SU-DHL-6 (cell line): ENCODE measurements at regions not wholly inside any gene's neighbourhood (a gene's known extent, or its start where the extent isn't known, plus 50 kb on each side); places are given as distances from the start of the nearest gene placed in this dataset.

ENCODE experiments used
- EZH2phosphoT487 ChIP-seq: fragments of 200-600 bp; sonication (generic), shearing (Covaris generic); conservative IDR thresholded peaks from 2 replicates; pipeline ENCODE4 v1.6.1; 2018; ENCODE audit warnings: mild to moderate bottlenecking, antibody characterized with exemption, low read length, moderate library complexity, mixed read lengths
- TF ChIP-seq, protein P1 (sequence below): fragments of 200-600 bp; sonication (generic); IDR thresholded peaks from one replicate; pipeline ENCODE4 v1.5.1; 2017; ENCODE audit warnings: antibody characterized with exemption, mild to moderate bottlenecking, low read length, moderate library complexity; ENCODE audit not compliant: insufficient read depth, poor library complexity, severe bottlenecking

DNA sequence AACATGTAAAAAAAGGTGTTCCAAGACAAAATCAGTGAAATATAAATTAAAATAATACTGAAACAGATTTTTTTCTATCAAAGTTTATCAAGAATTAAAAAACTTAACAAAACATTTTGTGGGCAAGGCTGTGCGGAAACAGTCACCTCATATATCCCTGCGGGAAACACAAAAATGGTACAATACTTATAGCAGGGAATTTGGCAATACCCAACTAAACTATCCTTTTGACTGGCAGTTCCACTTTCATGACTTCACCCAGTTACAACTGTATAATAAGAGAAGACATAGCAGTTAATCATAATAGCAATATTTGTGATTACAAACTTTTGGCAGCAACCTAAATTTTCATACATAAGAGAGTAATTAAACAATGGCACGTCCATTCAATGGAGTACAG, 121.5 kb upstream of the EGLN3 start:
- TF ChIP-seq, protein P1, sequence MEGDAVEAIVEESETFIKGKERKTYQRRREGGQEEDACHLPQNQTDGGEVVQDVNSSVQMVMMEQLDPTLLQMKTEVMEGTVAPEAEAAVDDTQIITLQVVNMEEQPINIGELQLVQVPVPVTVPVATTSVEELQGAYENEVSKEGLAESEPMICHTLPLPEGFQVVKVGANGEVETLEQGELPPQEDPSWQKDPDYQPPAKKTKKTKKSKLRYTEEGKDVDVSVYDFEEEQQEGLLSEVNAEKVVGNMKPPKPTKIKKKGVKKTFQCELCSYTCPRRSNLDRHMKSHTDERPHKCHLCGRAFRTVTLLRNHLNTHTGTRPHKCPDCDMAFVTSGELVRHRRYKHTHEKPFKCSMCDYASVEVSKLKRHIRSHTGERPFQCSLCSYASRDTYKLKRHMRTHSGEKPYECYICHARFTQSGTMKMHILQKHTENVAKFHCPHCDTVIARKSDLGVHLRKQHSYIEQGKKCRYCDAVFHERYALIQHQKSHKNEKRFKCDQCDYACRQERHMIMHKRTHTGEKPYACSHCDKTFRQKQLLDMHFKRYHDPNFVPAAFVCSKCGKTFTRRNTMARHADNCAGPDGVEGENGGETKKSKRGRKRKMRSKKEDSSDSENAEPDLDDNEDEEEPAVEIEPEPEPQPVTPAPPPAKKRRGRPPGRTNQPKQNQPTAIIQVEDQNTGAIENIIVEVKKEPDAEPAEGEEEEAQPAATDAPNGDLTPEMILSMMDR, result no peak
- TF ChIP-seq EZH2phosphoT487, result no peak
